ENCODE measurements at regions not wholly inside any gene's neighbourhood (a gene's known extent, or its start where the extent isn't known, plus 50 kb on each side); places are given as distances from the start of the nearest gene placed in this dataset.

GRCh38 chr2:34416856-34417255 lies 817.8 kb upstream of the FAM98A start:
- Histone ChIP-seq H3K4me1 (ENCODE audit: insufficient read depth, low read length) (no peaks in the 10 kb centered on the region), H3K36me3 (ENCODE audit: insufficient read depth, low read length) (no peaks in the 10 kb centered on the region), H3K27me3 (ENCODE audit: control insufficient read depth in 1 of 2, insufficient read depth in 2 of 2, low read length in 2 of 2) (no peaks in the 10 kb centered on the region), H3K27ac (ENCODE audit: low read depth in 1 of 2, low read length in 2 of 2) (no peak overlapping the region), H3K4me3 (ENCODE audit: low read length) (no peak overlapping the region), H3K9me3 (ENCODE audit: control insufficient read depth in 1 of 2, insufficient read depth in 1 of 2, low read length in 2 of 2) (peaks cover 0 to 3% of the 10 kb centered on the region in 2 experiments)
- no peak for ATAC-seq (ENCODE audit: poor library complexity)
- no peak for TF ChIP-seq CTCF (IDR thresholded peaks at IDR 0.05)
- intact Hi-C loops (cut with DNase I, micrococcal nuclease), result no loop called here
- Mint-ChIP-seq H3K27me3 (no peaks in the 10 kb centered on the region), H3K27ac (no peak overlapping the region), H3K4me3 (no peak overlapping the region), H3K4me1 (ENCODE audit: low read depth) (no peaks in the 10 kb centered on the region), H3K36me3 (ENCODE audit: low read depth) (no peaks in the 10 kb centered on the region), H3K9me3 (peaks cover 3% of the 10 kb centered on the region)
- ChIA-PET CTCF (no interaction called here), POLR2A (no interaction called here)
- no peak for DNase-seq

- no peak overlapping the region for H3K4me3 ChIP-seq (ENCODE audit: low read length)
- DNase-seq (no peak), ATAC-seq (ENCODE audit: poor library complexity) (no peak)
- no peaks in the 10 kb centered on the region for H3K27me3 ChIP-seq (ENCODE audit: control insufficient read depth in 1 of 2, insufficient read depth in 2 of 2, low read length in 2 of 2)
- no peak overlapping the region for H3K27ac Mint-ChIP-seq
- no peaks in the 10 kb centered on the region for H3K36me3 ChIP-seq (ENCODE audit: insufficient read depth, low read length)
- H3K27me3 Mint-ChIP-seq, result no peaks in the 10 kb centered on the region
- ChIA-PET POLR2A (no interaction called here), CTCF (no interaction called here)
- H3K4me1 Mint-ChIP-seq (ENCODE audit: low read depth), result no peaks in the 10 kb centered on the region
- no peak overlapping the region for H3K27ac ChIP-seq (ENCODE audit: low read depth in 1 of 2, low read length in 2 of 2)
- no peak overlapping the region for H3K4me3 Mint-ChIP-seq
- H3K36me3 Mint-ChIP-seq (ENCODE audit: low read depth), result no peaks in the 10 kb centered on the region
- peaks cover 0 to 3% of the 10 kb centered on the region in 2 experiments for H3K9me3 ChIP-seq (ENCODE audit: control insufficient read depth in 1 of 2, insufficient read depth in 1 of 2, low read length in 2 of 2)
- TF ChIP-seq CTCF (IDR thresholded peaks at IDR 0.05), result no peak
- no peaks in the 10 kb centered on the region for H3K4me1 ChIP-seq (ENCODE audit: insufficient read depth, low read length)
- peaks cover 3% of the 10 kb centered on the region for H3K9me3 Mint-ChIP-seq
- intact Hi-C loops (cut with DNase I, micrococcal nuclease), result no loop called here
Measured at GRCh38 chr2:34414856-34415255, 815.8 kb upstream of the FAM98A start.

GRCh38 chr2:34408100-34408499 lies 809.0 kb upstream of the FAM98A start:
- Mint-ChIP-seq H3K4me3 (no peak overlapping the region), H3K9me3 (peaks cover 7% of the 10 kb centered on the region), H3K36me3 (ENCODE audit: low read depth) (no peaks in the 10 kb centered on the region), H3K27me3 (no peaks in the 10 kb centered on the region), H3K27ac (no peak overlapping the region), H3K4me1 (ENCODE audit: low read depth) (no peaks in the 10 kb centered on the region)
- Histone ChIP-seq H3K4me1 (ENCODE audit: insufficient read depth, low read length) (no peaks in the 10 kb centered on the region), H3K27me3 (ENCODE audit: control insufficient read depth in 1 of 2, insufficient read depth in 2 of 2, low read length in 2 of 2) (no peaks in the 10 kb centered on the region), H3K27ac (ENCODE audit: low read depth in 1 of 2, low read length in 2 of 2) (no peak overlapping the region), H3K9me3 (ENCODE audit: control insufficient read depth in 1 of 2, insufficient read depth in 1 of 2, low read length in 2 of 2) (peaks cover 0 to 12% of the 10 kb centered on the region in 2 experiments), H3K36me3 (ENCODE audit: insufficient read depth, low read length) (no peaks in the 10 kb centered on the region), H3K4me3 (ENCODE audit: low read length) (no peak overlapping the region)
- no peak for DNase-seq
- ATAC-seq (ENCODE audit: poor library complexity), result no peak
- ChIA-PET POLR2A (no interaction called here), CTCF (no interaction called here)
- TF ChIP-seq CTCF (IDR thresholded peaks at IDR 0.05), result no peak
- intact Hi-C loops (cut with DNase I, micrococcal nuclease), result no loop called here

Data from CD4-positive, alpha-beta T cell (primary cell).